ENCODE measurements at regions not wholly inside any gene's neighbourhood (a gene's known extent, or its start where the extent isn't known, plus 50 kb on each side); places are given as distances from the start of the nearest gene placed in this dataset.

GRCh38 chr12:124719231-124719630 lies 144.4 kb downstream of the SCARB1 start:
- Histone ChIP-seq H3K27ac (no peak overlapping the region; a peak in 1 of 6 replicates), H3K4me2 (no peak overlapping the region), H3K4me1 (peaks cover 36% of the 10 kb centered on the region), H3K9me3 (no peaks in the 10 kb centered on the region), H3K4me3 (no peak overlapping the region)
- DNase-seq (ENCODE audit: low read depth in 1 of 2, low spot score in 1 of 2) (no peak), ATAC-seq (no peak), FAIRE-seq (no peak)
- ChIA-PET POLR2A (no interaction called here), CTCF (interaction anchor here (1.1 to 1.5 kb wide), 2 partner anchors 13 kb away, joined by 3 read pairs; no protein-coding TSS in a partner anchor)
- TF ChIP-seq CHD2 (IDR thresholded peaks at IDR 0.05; ENCODE audit: low read length, partially characterized antibody) (no peak), BHLHE40 (IDR thresholded peaks at IDR 0.05; ENCODE audit: low read depth, low read length) (no peak), HEYL (CRISPR knock-in tag; IDR thresholded peaks at IDR 0.05) (no peak), ZNF302 (CRISPR knock-in tag; IDR thresholded peaks at IDR 0.05) (no peak), CTCF (IDR thresholded peaks at IDR 0.05) (no peak), HOXB5 (CRISPR knock-in tag; IDR thresholded peaks at IDR 0.05) (no peak), PHF8 (IDR thresholded peaks at IDR 0.05; ENCODE audit: borderline replicate concordance, low read depth) (no peak), MAX (IDR thresholded peaks at IDR 0.05) (no peak), TP53 (CRISPR knock-in tag; IDR thresholded peaks at IDR 0.05) (no peak)
- WGBS (ENCODE audit: missing lambda C conversion rate): 84% methylated on average over 12 of the region's 12 CpGs

- Histone ChIP-seq H3K9me3 (no peaks in the 10 kb centered on the region), H3K4me3 (no peak overlapping the region), H3K27ac (no peak overlapping the region), H3K4me1 (peaks cover 36% of the 10 kb centered on the region), H3K4me2 (no peak overlapping the region)
- TF ChIP-seq RARB (CRISPR knock-in tag; IDR thresholded peaks at IDR 0.05) (no peak), JUNB (IDR thresholded peaks at IDR 0.05) (no peak), ZFP36 (IDR thresholded peaks at IDR 0.05; ENCODE audit: borderline replicate concordance, partially characterized antibody) (no peak), HOXB13 (CRISPR knock-in tag; IDR thresholded peaks at IDR 0.05; ENCODE audit: low read depth) (no peak), HOXA7 (CRISPR knock-in tag; IDR thresholded peaks at IDR 0.05) (no peak), HEYL (CRISPR knock-in tag; IDR thresholded peaks at IDR 0.05) (no peak)
- WGBS (ENCODE audit: missing lambda C conversion rate): 82% methylated on average over 8 of the region's 8 CpGs
- DNase-seq (ENCODE audit: low read depth in 1 of 2, low spot score in 1 of 2) (no peak), FAIRE-seq (no peak), ATAC-seq (no peak)
- ChIA-PET POLR2A (no interaction called here), CTCF (interaction anchor here (1.5 kb wide), 1 partner anchor 12 kb away, joined by 3 read pairs; no protein-coding TSS in a partner anchor)
Measured at GRCh38 chr12:124718458-124718857, 145.2 kb downstream of the SCARB1 start.

- no peak overlapping the region for H3K4me3 ChIP-seq
- ChIA-PET CTCF (interaction anchor here (0.8 to 1.3 kb wide), 2 partner anchors 8 to 15 kb away, joined by 3 read pairs; no protein-coding TSS in a partner anchor), POLR2A (no interaction called here)
- DNase-seq (ENCODE audit: low read depth in 1 of 2, low spot score in 1 of 2) (no peak), ATAC-seq (no peak), FAIRE-seq (no peak)
- no peak for TF ChIP-seq HES2 (IDR thresholded peaks at IDR 0.05)
- TF ChIP-seq FOSL2 (IDR thresholded peaks at IDR 0.05): no peak
- TF ChIP-seq FOSL2 (CRISPR knock-in tag; IDR thresholded peaks at IDR 0.05): no peak
- no peak for TF ChIP-seq HOXB13 (CRISPR knock-in tag; IDR thresholded peaks at IDR 0.05; ENCODE audit: low read depth)
- no peak for TF ChIP-seq ATOH8 (CRISPR knock-in tag; IDR thresholded peaks at IDR 0.05; ENCODE audit: low read depth)
- no peak for TF ChIP-seq PBX3 (IDR thresholded peaks at IDR 0.05)
- no peak for TF ChIP-seq EP300 (IDR thresholded peaks at IDR 0.05)
- no peak for TF ChIP-seq ZFP36 (IDR thresholded peaks at IDR 0.05; ENCODE audit: borderline replicate concordance, partially characterized antibody)
- TF ChIP-seq CBX8 (IDR thresholded peaks at IDR 0.05): no peak
- no peak for TF ChIP-seq SREBF2 (IDR thresholded peaks at IDR 0.05)
- no peak for TF ChIP-seq RARB (CRISPR knock-in tag; IDR thresholded peaks at IDR 0.05)
- no peak for TF ChIP-seq HOXB5 (CRISPR knock-in tag; IDR thresholded peaks at IDR 0.05)
- TF ChIP-seq USF2 (IDR thresholded peaks at IDR 0.05): no peak
- TF ChIP-seq RNF2 (IDR thresholded peaks at IDR 0.05; ENCODE audit: borderline replicate concordance, low read depth): no peak
- TF ChIP-seq GATA3 (IDR thresholded peaks at IDR 0.05; ENCODE audit: borderline replicate concordance): no peak
- no peak for TF ChIP-seq TFCP2L1 (CRISPR knock-in tag; IDR thresholded peaks at IDR 0.05)
- no peak for TF ChIP-seq JUNB (IDR thresholded peaks at IDR 0.05)
- no peak overlapping the region for H3K4me2 ChIP-seq
- WGBS (ENCODE audit: missing lambda C conversion rate): 82% methylated on average over 14 of the region's 14 CpGs
- H3K27ac ChIP-seq: no peak overlapping the region
- H3K4me1 ChIP-seq: peaks cover 36% of the 10 kb centered on the region
- H3K9me3 ChIP-seq: no peaks in the 10 kb centered on the region
Measured at GRCh38 chr12:124718036-124718435, 145.6 kb downstream of the SCARB1 start.

Measured in A549 (cell line).